H1 (cell line): ENCODE measurements at regions not wholly inside any gene's neighbourhood (a gene's known extent, or its start where the extent isn't known, plus 50 kb on each side); places are given as distances from the start of the nearest gene placed in this dataset.

ENCODE experiments used
- CTCF ChIA-PET: fragments of 300-600 bp; sonication (Branson Sonifier 250); formaldehyde crosslinking; loops from one replicate; lab custom pipeline; 2021; ENCODE audit not compliant: partially characterized antibody; lab: Charles Lee
- POLR2A ChIA-PET: fragments of 300-600 bp; sonication (Branson Sonifier 250); formaldehyde crosslinking; loops from one replicate; lab custom pipeline; 2021; ENCODE audit warnings: inconsistent platforms; ENCODE audit not compliant: partially characterized antibody; lab: Charles Lee
- DNase-seq, 2 experiments: peaks; one replicate each; pipeline versions ENCODE4 v3.0.0 to v3.0.0-alpha.2; 2010 to 2022; ENCODE audit warnings: low spot score in 2 of 2, low read depth in 1 of 2, mixed read lengths in 1 of 2
- FAIRE-seq: peaks from 2 replicates; lab custom pipeline; 2011; peaks lifted over from hg19 to GRCh38; lab: Jason Lieb, UNC
- H2AFZ ChIP-seq: 2 replicates; pipeline ENCODE4 v1.8.1; 2012; ENCODE audit warnings: low read length, inconsistent platforms
- H2AK5ac ChIP-seq: 2 replicates; pipeline ENCODE4 v1.6.1; 2013; ENCODE audit warnings: low read depth, low read length
- H2BK120ac ChIP-seq: replicated peaks from 2 replicates; pipeline ENCODE3; 2013; ENCODE audit warnings: low read depth, low read length, inconsistent platforms
- H2BK12ac ChIP-seq: 2 replicates; pipeline ENCODE4 v1.6.1; 2013; ENCODE audit warnings: low read depth, low read length
- H2BK15ac ChIP-seq: 2 replicates; pipeline ENCODE4 v1.6.1; 2013; ENCODE audit warnings: low read length
- H2BK20ac ChIP-seq: 2 replicates; pipeline ENCODE4 v1.6.1; 2013; ENCODE audit warnings: low read length
- H2BK5ac ChIP-seq: 2 replicates; pipeline ENCODE4 v1.6.1; 2013; ENCODE audit warnings: low read depth, low read length
- H3K14ac ChIP-seq: 2 replicates; pipeline ENCODE4 v1.6.1; 2013; ENCODE audit warnings: inconsistent platforms; ENCODE audit not compliant: insufficient read length
- H3K18ac ChIP-seq: 2 replicates; pipeline ENCODE4 v1.6.1; 2013; ENCODE audit warnings: low read length; ENCODE audit errors: extremely low read depth
- H3K23ac ChIP-seq: 2 replicates; pipeline ENCODE4 v1.6.1; 2013; ENCODE audit warnings: inconsistent platforms; ENCODE audit not compliant: insufficient read length
- H3K23me2 ChIP-seq: 2 replicates; pipeline ENCODE4 v1.6.1; 2013; ENCODE audit warnings: low read depth, low read length
- H3K27ac ChIP-seq: 2 replicates; pipeline ENCODE4 v1.6.1; 2011; ENCODE audit warnings: low read depth, low read length, inconsistent platforms
- H3K27me3 ChIP-seq, 4 experiments: replicated peaks in 1 of 4; 1 replicate in 1 of 4; 2 replicates in 3 of 4; pipeline versions ENCODE4 v1.6.1 to v1.8.1; 2011 to 2013; ENCODE audit warnings: low read length in 3 of 4, mild to moderate bottlenecking in 3 of 4, inconsistent platforms in 2 of 4, mixed read lengths in 2 of 4, moderate library complexity in 1 of 4; ENCODE audit not compliant: control insufficient read depth in 3 of 4, insufficient read depth in 3 of 4; ENCODE audit errors: extremely low read depth in 1 of 4
- H3K36me3 ChIP-seq, 4 experiments: 2 replicates each; pipeline versions ENCODE4 v1.6.1 to v1.8.1; 2011 to 2013; ENCODE audit warnings: mild to moderate bottlenecking in 4 of 4, low read length in 3 of 4, moderate library complexity in 2 of 4, control low read depth in 1 of 4, inconsistent platforms in 1 of 4; ENCODE audit not compliant: insufficient read depth in 4 of 4, control insufficient read depth in 2 of 4
- H3K4ac ChIP-seq: replicated peaks from 2 replicates; pipeline ENCODE3; 2013; ENCODE audit warnings: low read length, low read depth, mixed read lengths, inconsistent platforms; ENCODE audit not compliant: insufficient read length
- H3K4me1 ChIP-seq, 4 experiments: replicated peaks in 1 of 4; 1 replicate in 1 of 4; 2 replicates in 3 of 4; pipeline versions ENCODE4 v1.6.1 to v1.8.1; 2011 to 2013; ENCODE audit warnings: low read length in 3 of 4, inconsistent platforms in 2 of 4, mixed read lengths in 1 of 4; ENCODE audit not compliant: insufficient read depth in 4 of 4, control insufficient read depth in 3 of 4
- H3K4me2 ChIP-seq, 2 experiments: 2 replicates each; pipeline versions ENCODE4 v1.6.1 to v1.8.1; 2011 to 2013; ENCODE audit warnings: low read depth in 2 of 2, low read length in 2 of 2, control low read depth in 1 of 2, inconsistent platforms in 1 of 2, mild to moderate bottlenecking in 1 of 2; ENCODE audit not compliant: insufficient read depth in 1 of 2
- H3K4me3 ChIP-seq, 4 experiments: fragments of 200-600, 300-600 bp in 1 of 4; sonication (generic), shearing (Covaris generic), sonication (Bioruptor Twin) in 1 of 4; 2 replicates each; pipeline versions ENCODE4 v1.5.1 to v1.8.1; 2011 to 2016; ENCODE audit warnings: low read length in 4 of 4, low read depth in 3 of 4, control low read depth in 2 of 4, inconsistent platforms in 2 of 4, mild to moderate bottlenecking in 2 of 4, mixed read lengths in 1 of 4, moderate library complexity in 1 of 4; ENCODE audit not compliant: insufficient read depth in 2 of 4; ENCODE audit errors: extremely low read depth in 1 of 4
- H3K56ac ChIP-seq: replicated peaks from 2 replicates; pipeline ENCODE3; 2013; ENCODE audit warnings: low read depth, mild to moderate bottlenecking, mixed read lengths, low read length, inconsistent platforms; ENCODE audit not compliant: insufficient read length
- H3K79me1 ChIP-seq: 2 replicates; pipeline ENCODE4 v1.6.1; 2013; ENCODE audit warnings: low read depth, low read length, control low read depth
- H3K79me2 ChIP-seq, 2 experiments: 2 replicates each; pipeline versions ENCODE4 v1.6.1 to v1.8.1; 2012 to 2013; ENCODE audit warnings: low read length in 2 of 2, mild to moderate bottlenecking in 2 of 2, inconsistent platforms in 1 of 2; ENCODE audit not compliant: insufficient read depth in 2 of 2, control insufficient read depth in 1 of 2
- H3K9ac ChIP-seq, 4 experiments: replicated peaks in 1 of 4; 1 replicate in 1 of 4; 2 replicates in 3 of 4; pipeline versions ENCODE4 v1.6.1 to v1.8.1; 2011 to 2013; ENCODE audit warnings: low read depth in 3 of 4, low read length in 3 of 4, control low read depth in 2 of 4, mild to moderate bottlenecking in 2 of 4, moderate library complexity in 2 of 4, inconsistent platforms in 1 of 4; ENCODE audit errors: extremely low read depth in 1 of 4
- H3K9me3 ChIP-seq, 2 experiments: 2 replicates each; pipeline versions ENCODE4 v1.6.1 to v1.8.1; 2012 to 2013; ENCODE audit warnings: mild to moderate bottlenecking in 2 of 2, moderate library complexity in 2 of 2, control low read depth in 1 of 2, inconsistent platforms in 1 of 2, low read depth in 1 of 2, low read length in 1 of 2, mixed read lengths in 1 of 2; ENCODE audit not compliant: insufficient read depth in 2 of 2
- H4K20me1 ChIP-seq, 2 experiments: replicated peaks in 1 of 2; 2 replicates each; pipeline versions ENCODE3 to v1.8.1; 2011 to 2013; ENCODE audit warnings: inconsistent platforms in 2 of 2, low read length in 2 of 2, mild to moderate bottlenecking in 1 of 2; ENCODE audit not compliant: insufficient read depth in 2 of 2, control insufficient read depth in 1 of 2
- H4K5ac ChIP-seq: 2 replicates; pipeline ENCODE4 v1.6.1; 2013; ENCODE audit warnings: low read length, low read depth, mixed read lengths, inconsistent platforms; ENCODE audit not compliant: insufficient read length
- H4K8ac ChIP-seq: 2 replicates; pipeline ENCODE4 v1.8.0; 2013; ENCODE audit warnings: mild to moderate bottlenecking, moderate library complexity, low read length, inconsistent platforms; ENCODE audit not compliant: insufficient read depth; ENCODE audit errors: extremely low read depth
- H4K91ac ChIP-seq: replicated peaks from 2 replicates; pipeline ENCODE3; 2013; ENCODE audit warnings: low read length, mixed read lengths, inconsistent platforms; ENCODE audit not compliant: insufficient read length
- EP300 ChIP-seq, 2 experiments: IDR thresholded peaks; 1 replicate in 1 of 2; 2 replicates in 1 of 2; pipeline ENCODE4 v1.6.1; 2011 to 2012; ENCODE audit warnings: low read depth in 2 of 2, low read length in 2 of 2, mild to moderate bottlenecking in 2 of 2, borderline replicate concordance in 1 of 2, inconsistent platforms in 1 of 2, moderate library complexity in 1 of 2
- WGBS, 2 experiments: shearing (Covaris generic) in 1 of 2; methylation state at CpG; one replicate each; pipeline versions ENCODE4 v1.1.6 to v1.1.7; 2013 to 2015; ENCODE audit warnings: low lambda C conversion rate in 2 of 2, mixed read lengths in 2 of 2, inconsistent platforms in 1 of 2, low coverage in 1 of 2, missing lambda C conversion rate in 1 of 2; ENCODE audit not compliant: insufficient replicate concordance in 2 of 2, insufficient coverage in 1 of 2, insufficient read length in 1 of 2; ENCODE audit errors: extremely low coverage in 1 of 2, missing lambda C conversion rate in 1 of 2; 5-methylcytosine and 5-hydroxymethylcytosine counted together
- TF ChIP-seq, protein P1 (sequence below): IDR thresholded peaks from 2 replicates; pipeline ENCODE4 v1.6.1; 2011; ENCODE audit warnings: low read length, improper control_type of control experiment

DNA sequence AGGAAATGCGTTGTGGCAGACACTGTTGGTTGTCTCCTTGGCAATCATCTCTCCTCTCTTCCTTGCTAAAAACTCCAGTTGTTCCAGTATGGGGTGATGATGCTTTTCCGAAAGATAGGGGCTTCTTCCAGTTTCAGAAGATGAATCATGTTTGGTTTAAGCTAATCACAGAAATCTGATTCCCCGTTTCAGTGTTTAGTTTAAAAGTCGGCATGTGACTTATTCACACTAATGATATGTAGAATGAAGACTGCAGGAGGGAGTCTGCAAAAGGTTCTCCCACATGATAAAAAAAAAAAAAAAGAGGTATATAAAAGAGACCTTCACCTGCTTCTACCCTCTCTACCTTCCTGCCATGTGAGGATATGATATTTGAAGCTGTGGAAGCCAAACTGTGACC, 239.0 kb upstream of the SIX2 start:
- no peaks in the 10 kb centered on the region for H3K4me1 ChIP-seq
- H3K79me2 ChIP-seq: no peaks in the 10 kb centered on the region
- no peaks in the 10 kb centered on the region for H3K79me1 ChIP-seq
- no peak overlapping the region for H3K18ac ChIP-seq
- H4K8ac ChIP-seq: no peak overlapping the region
- no peak overlapping the region for H2BK120ac ChIP-seq
- no peak for FAIRE-seq
- no peak overlapping the region for H2AK5ac ChIP-seq
- CTCF ChIA-PET: no interaction called here
- H3K23me2 ChIP-seq: no peaks in the 10 kb centered on the region
- no peak overlapping the region for H3K9ac ChIP-seq
- no peak overlapping the region for H2AFZ ChIP-seq
- H2BK20ac ChIP-seq: no peak overlapping the region
- H3K9me3 ChIP-seq: no peaks in the 10 kb centered on the region
- no peaks in the 10 kb centered on the region for H3K27me3 ChIP-seq
- no peak for DNase-seq
- H3K14ac ChIP-seq: no peak overlapping the region
- TF ChIP-seq, protein P1, sequence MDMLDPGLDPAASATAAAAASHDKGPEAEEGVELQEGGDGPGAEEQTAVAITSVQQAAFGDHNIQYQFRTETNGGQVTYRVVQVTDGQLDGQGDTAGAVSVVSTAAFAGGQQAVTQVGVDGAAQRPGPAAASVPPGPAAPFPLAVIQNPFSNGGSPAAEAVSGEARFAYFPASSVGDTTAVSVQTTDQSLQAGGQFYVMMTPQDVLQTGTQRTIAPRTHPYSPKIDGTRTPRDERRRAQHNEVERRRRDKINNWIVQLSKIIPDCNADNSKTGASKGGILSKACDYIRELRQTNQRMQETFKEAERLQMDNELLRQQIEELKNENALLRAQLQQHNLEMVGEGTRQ: no peak
- TF ChIP-seq EP300 (IDR thresholded peaks at IDR 0.05; ENCODE audit: borderline replicate concordance in 1 of 2, low read depth in 2 of 2, low read length in 2 of 2): no peak
- no peak overlapping the region for H3K56ac ChIP-seq
- H2BK15ac ChIP-seq: no peak overlapping the region
- POLR2A ChIA-PET: no interaction called here
- H3K23ac ChIP-seq: no peak overlapping the region
- no peak overlapping the region for H3K4me3 ChIP-seq
- H4K91ac ChIP-seq: no peak overlapping the region
- no peak overlapping the region for H2BK12ac ChIP-seq
- H3K36me3 ChIP-seq: no peaks in the 10 kb centered on the region
- no peak overlapping the region for H3K4me2 ChIP-seq
- no peaks in the 10 kb centered on the region for H4K20me1 ChIP-seq
- H4K5ac ChIP-seq: no peak overlapping the region
- H2BK5ac ChIP-seq: no peak overlapping the region
- H3K4ac ChIP-seq: no peak overlapping the region
- WGBS, 2 experiments: 86% methylated on average over 3 of the region's 4 CpGs; no CpG with 5 or more reads in 1 of the 2 experiments
- H3K27ac ChIP-seq: no peak overlapping the region
